H1 (cell line): ENCODE measurements at regions not wholly inside any gene's neighbourhood (a gene's known extent, or its start where the extent isn't known, plus 50 kb on each side); places are given as distances from the start of the nearest gene placed in this dataset.

Source experiments
- BACH1 ChIP-seq: IDR thresholded peaks from 2 replicates; pipeline ENCODE4 v1.6.1; 2012; ENCODE audit warnings: low read length, improper control_type of control experiment
- CTBP2 ChIP-seq: IDR thresholded peaks from 2 replicates; pipeline ENCODE4 v1.7.0; 2011; ENCODE audit warnings: borderline replicate concordance, mild to moderate bottlenecking, moderate library complexity, mixed read lengths, low read length; ENCODE audit not compliant: insufficient read depth, insufficient read length
- RNF2 ChIP-seq: fragments of 200-900, 300-1000 bp; sonication (generic); IDR thresholded peaks from 2 replicates; pipeline ENCODE4 v1.7.1; 2016; ENCODE audit warnings: borderline replicate concordance, low read depth, mild to moderate bottlenecking, antibody characterized with exemption, low read length; ENCODE audit not compliant: poor library complexity, severe bottlenecking; ENCODE audit errors: missing control alignments
- TCF12 ChIP-seq: IDR thresholded peaks from 2 replicates; pipeline ENCODE4 v1.6.1; 2011; ENCODE audit warnings: low read depth, mild to moderate bottlenecking, low read length

GRCh38 chr10:6694447-6695140 is 114.5 kb upstream of the PRKCQ start (continued):
- TF ChIP-seq RNF2 (no peak), TCF12 (no peak), BACH1 (no peak), CTBP2 (no peak)
